ENCODE measurements at regions not wholly inside any gene's neighbourhood (a gene's known extent, or its start where the extent isn't known, plus 50 kb on each side); places are given as distances from the start of the nearest gene placed in this dataset.

DNA sequence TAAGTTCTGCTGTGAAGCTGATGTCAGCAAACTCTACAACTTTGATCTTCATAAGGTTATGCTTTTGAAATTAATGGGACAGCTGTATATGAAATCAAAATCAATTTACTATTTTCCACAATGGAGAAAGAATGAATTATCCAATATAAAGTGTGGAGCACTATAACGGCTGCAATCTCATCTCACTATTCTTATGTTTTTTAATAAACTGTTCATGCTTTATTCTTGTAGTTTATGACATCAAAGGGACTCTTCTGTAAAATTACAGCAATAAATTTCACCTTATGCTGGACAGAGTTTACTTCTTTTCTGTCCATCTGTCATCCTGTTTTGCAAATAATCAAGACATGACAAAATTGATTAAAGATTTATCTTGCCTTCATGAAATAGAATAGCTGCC, 192.5 kb downstream of the TECRL start:
- no peaks in the 10 kb centered on the region for H3K27me3 ChIP-seq
- H3K4me1 ChIP-seq: no peaks in the 10 kb centered on the region
- TF ChIP-seq, protein P1, sequence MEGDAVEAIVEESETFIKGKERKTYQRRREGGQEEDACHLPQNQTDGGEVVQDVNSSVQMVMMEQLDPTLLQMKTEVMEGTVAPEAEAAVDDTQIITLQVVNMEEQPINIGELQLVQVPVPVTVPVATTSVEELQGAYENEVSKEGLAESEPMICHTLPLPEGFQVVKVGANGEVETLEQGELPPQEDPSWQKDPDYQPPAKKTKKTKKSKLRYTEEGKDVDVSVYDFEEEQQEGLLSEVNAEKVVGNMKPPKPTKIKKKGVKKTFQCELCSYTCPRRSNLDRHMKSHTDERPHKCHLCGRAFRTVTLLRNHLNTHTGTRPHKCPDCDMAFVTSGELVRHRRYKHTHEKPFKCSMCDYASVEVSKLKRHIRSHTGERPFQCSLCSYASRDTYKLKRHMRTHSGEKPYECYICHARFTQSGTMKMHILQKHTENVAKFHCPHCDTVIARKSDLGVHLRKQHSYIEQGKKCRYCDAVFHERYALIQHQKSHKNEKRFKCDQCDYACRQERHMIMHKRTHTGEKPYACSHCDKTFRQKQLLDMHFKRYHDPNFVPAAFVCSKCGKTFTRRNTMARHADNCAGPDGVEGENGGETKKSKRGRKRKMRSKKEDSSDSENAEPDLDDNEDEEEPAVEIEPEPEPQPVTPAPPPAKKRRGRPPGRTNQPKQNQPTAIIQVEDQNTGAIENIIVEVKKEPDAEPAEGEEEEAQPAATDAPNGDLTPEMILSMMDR (IDR thresholded peaks at IDR 0.05): no peak
- no peak for DNase-seq
- no peaks in the 10 kb centered on the region for H3K36me3 ChIP-seq
- intact Hi-C loops (cut with DNase I; ENCODE audit: low total_unique reads): no loop called here
- H3K4me3 ChIP-seq: no peak overlapping the region
- H3K27ac ChIP-seq: no peak overlapping the region
- no peaks in the 10 kb centered on the region for H3K9me3 ChIP-seq

DNA sequence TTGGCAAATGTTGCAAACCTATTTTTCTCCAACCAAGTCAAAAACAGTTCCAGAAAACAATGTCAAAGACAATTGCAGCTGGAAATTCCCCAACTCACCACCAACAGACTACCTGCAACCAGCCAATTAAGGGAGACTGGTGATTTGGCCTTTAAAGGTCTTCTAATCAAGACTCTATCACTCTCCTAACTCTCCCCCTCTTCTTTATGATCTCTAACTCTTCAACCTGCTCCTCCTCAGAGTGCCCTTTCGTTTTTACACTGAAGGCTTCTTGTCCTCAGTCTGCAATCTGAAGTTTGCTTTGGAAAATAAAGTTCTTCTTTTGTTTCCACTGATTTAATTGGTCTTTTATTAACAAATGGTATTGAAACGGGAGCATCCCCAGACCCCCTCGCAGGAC, 203.9 kb downstream of the TECRL start:
- H3K4me1 ChIP-seq: no peaks in the 10 kb centered on the region
- DNase-seq: no peak
- H3K4me3 ChIP-seq: no peak overlapping the region
- H3K27me3 ChIP-seq: no peaks in the 10 kb centered on the region
- no peak overlapping the region for H3K27ac ChIP-seq
- intact Hi-C loops (cut with DNase I; ENCODE audit: low total_unique reads): no loop called here
- H3K36me3 ChIP-seq: no peaks in the 10 kb centered on the region
- TF ChIP-seq, protein P1 (IDR thresholded peaks at IDR 0.05): no peak
- H3K9me3 ChIP-seq: no peaks in the 10 kb centered on the region

DNA sequence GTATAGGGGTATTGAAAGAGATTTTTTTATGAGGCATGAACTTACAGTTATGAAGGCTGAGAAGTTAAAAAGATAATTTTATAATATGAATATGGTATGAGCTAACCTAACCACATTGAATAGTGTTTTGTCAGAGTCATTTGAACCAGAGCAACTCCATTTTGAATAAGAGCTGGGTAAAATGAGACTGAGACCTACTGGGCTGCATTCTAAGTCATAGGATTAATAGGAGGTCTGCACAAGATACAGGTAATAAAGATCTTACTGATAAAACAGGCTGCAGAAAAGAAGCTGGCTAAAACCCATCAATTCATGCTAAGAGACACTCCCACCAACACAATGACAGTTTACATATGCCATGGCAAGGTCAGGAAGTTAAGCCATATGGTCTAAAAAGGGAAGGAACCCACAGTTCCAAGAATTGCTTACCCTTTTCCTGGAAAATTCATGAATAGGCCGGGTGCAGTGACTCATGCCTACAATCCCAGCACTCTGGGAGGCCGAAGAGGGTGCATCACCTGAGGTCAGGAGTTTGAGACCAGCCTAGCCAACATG, 209.2 kb downstream of the TECRL start:
- Histone ChIP-seq H3K4me3 (no peak overlapping the region), H3K9me3 (no peaks in the 10 kb centered on the region), H3K36me3 (no peaks in the 10 kb centered on the region), H3K27me3 (no peaks in the 10 kb centered on the region), H3K4me1 (no peaks in the 10 kb centered on the region), H3K27ac (no peak overlapping the region)
- TF ChIP-seq, protein P1 (IDR thresholded peaks at IDR 0.05): no peak
- no peak for DNase-seq
- intact Hi-C loops (cut with DNase I; ENCODE audit: low total_unique reads): no loop called here

DNA sequence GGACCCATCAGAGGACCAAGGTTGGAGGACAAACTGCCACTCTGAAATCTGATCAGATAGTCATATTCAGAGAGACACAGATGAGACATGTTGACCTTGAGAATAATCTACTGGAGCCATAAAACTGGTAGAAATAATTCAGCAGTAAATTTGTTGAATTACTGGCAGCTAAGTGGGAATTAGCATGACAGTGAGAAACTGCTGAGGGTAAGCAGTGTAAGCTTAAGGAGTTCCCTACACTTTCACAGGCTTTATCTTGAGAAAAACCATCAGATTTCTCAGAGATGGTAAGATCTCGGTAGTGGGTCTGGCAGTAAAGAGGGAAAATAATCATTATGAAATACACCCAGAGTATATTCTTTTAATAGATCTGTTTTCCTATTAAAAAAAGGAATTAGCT, 213.7 kb downstream of the TECRL start:
- H3K4me1 ChIP-seq: no peaks in the 10 kb centered on the region
- no peak overlapping the region for H3K4me3 ChIP-seq
- H3K27me3 ChIP-seq: no peaks in the 10 kb centered on the region
- no peaks in the 10 kb centered on the region for H3K36me3 ChIP-seq
- H3K27ac ChIP-seq: no peak overlapping the region
- TF ChIP-seq, protein P1 (IDR thresholded peaks at IDR 0.05): no peak
- intact Hi-C loops (cut with DNase I; ENCODE audit: low total_unique reads): no loop called here
- no peaks in the 10 kb centered on the region for H3K9me3 ChIP-seq
- no peak for DNase-seq

DNA sequence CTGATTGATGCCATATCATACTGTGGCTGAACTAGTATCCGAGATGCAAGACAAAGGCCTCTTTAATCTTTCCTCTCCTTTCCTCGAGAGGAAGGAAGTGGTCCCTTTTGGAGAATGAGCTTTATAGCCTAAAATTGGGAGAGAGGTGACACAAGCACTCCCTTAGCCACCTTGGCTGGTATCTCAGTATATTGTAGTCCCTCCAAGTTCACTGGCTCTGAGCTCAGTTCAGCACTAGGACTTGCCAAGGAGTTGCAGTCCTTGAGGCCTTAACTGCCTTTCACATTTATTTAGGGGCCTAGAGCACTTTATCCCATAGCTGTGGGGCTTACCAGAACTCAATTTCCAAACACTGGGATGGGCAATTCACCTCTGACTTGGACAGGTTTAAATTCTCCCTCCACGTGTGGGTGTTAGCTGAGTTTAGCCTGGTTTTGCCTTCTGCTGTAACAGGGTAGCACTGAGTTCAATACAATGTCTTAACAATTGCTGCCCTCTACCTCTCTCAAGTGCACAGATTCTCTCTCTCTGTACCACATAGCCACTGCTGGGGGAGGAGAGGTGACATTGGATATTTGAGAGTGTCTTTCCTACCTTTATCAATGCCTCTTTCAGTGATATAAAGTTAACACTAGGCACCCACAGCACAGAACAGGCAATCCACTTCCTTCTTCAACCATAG, 216.4 kb downstream of the TECRL start:
- TF ChIP-seq, protein P1 (IDR thresholded peaks at IDR 0.05): no peak
- DNase-seq: no peak
- Histone ChIP-seq H3K27ac (no peak overlapping the region), H3K9me3 (no peaks in the 10 kb centered on the region), H3K4me3 (no peak overlapping the region), H3K4me1 (no peaks in the 10 kb centered on the region), H3K27me3 (no peaks in the 10 kb centered on the region), H3K36me3 (no peaks in the 10 kb centered on the region)
- intact Hi-C loops (cut with DNase I; ENCODE audit: low total_unique reads): no loop called here

Data from tibial artery (tissue), 4 donors.